HepG2 (cell line): ENCODE measurements at regions not wholly inside any gene's neighbourhood (a gene's known extent, or its start where the extent isn't known, plus 50 kb on each side); places are given as distances from the start of the nearest gene placed in this dataset.

Experiments used
- ETV6 ChIP-seq: sonication (generic); formaldehyde crosslinking; conservative IDR thresholded peaks from 2 replicates; pipeline ENCODE4 v1.4.0; 2020; ENCODE audit warnings: missing genetic modification reagents
- EZH2 ChIP-seq: conservative IDR thresholded peaks from 2 replicates; pipeline ENCODE4 v1.6.1; 2012; ENCODE audit warnings: mild to moderate bottlenecking, low read depth, low read length, moderate library complexity
- HDAC2 ChIP-seq: sonication (generic); formaldehyde crosslinking; IDR thresholded peaks from 2 replicates; pipeline ENCODE4 v1.4.0; 2020; ENCODE audit warnings: missing genetic modification reagents
- NFE2 ChIP-seq: sonication (generic); formaldehyde crosslinking; IDR thresholded peaks from 2 replicates; pipeline ENCODE4 v1.4.0; 2020; ENCODE audit warnings: missing genetic modification reagents
- POLR2AphosphoS5 ChIP-seq: IDR thresholded peaks from 2 replicates; pipeline ENCODE4 v1.6.1; 2012; ENCODE audit warnings: low read depth, low read length
- SIN3A ChIP-seq: IDR thresholded peaks from 2 replicates; pipeline ENCODE4 v1.6.1; 2011; ENCODE audit warnings: low read depth, mild to moderate bottlenecking, control low read depth, low read length, borderline replicate concordance
- ZNF501 ChIP-seq: sonication (generic); formaldehyde crosslinking; IDR thresholded peaks from 2 replicates; pipeline ENCODE4 v1.5.1; 2020; ENCODE audit warnings: mild to moderate bottlenecking, moderate library complexity, missing genetic modification reagents

DNA sequence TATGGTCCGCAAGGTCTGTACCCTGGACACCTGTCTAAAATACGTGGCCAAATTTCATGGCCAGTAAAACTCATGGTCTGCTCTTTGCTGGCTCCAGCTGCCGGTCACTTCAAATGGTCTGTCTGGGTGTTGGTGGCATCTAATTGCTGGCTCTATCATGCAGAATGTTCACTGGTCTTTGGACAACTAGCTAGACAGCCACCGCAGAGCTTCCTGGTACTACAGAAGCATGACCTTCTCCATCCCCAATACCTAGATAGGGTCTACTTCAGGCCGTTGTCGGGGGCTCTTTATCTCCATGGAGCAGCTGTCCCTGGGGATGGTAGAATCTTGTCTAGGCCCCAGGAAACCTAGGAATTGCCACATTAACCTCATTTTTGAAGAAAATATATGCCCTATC lies 88.4 kb upstream of the RMDN2 start:
- TF ChIP-seq HDAC2 (CRISPR knock-in tag) (no peak), EZH2 (no peak), POLR2AphosphoS5 (no peak), SIN3A (no peak), ETV6 (CRISPR knock-in tag) (no peak), NFE2 (CRISPR knock-in tag) (no peak), ZNF501 (CRISPR knock-in tag) (no peak)
